PC-9 (cell line): ENCODE measurements at regions not wholly inside any gene's neighbourhood (a gene's known extent, or its start where the extent isn't known, plus 50 kb on each side); places are given as distances from the start of the nearest gene placed in this dataset.

ENCODE experiments used
- CTCF ChIP-seq: fragments of 200-600 bp; sonication (generic); conservative IDR thresholded peaks from 2 replicates; pipeline ENCODE4 v1.6.1; 2017; ENCODE audit warnings: mixed run types, antibody characterized with exemption, mild to moderate bottlenecking, moderate library complexity
- EZH2 ChIP-seq: fragments of 200-600 bp; sonication (generic); IDR thresholded peaks from 2 replicates; pipeline ENCODE4 v1.8.0; 2017; ENCODE audit warnings: antibody characterized with exemption, low read depth

GRCh38 chr1:213676736-213677135, 311.0 kb upstream of the PROX1 start:
- no peak for TF ChIP-seq CTCF
- TF ChIP-seq EZH2: no peak
